GM23338 (cell line): ENCODE measurements at regions not wholly inside any gene's neighbourhood (a gene's known extent, or its start where the extent isn't known, plus 50 kb on each side); places are given as distances from the start of the nearest gene placed in this dataset.
"Not testable (repeated sequence)": the region's sequence is repeated elsewhere in the genome, so short reads cannot be mapped to it uniquely, and the experiment has no call there.

Experiments
- ATAC-seq: fragments of 200-7000 bp; cut with Tn5 transposase; 3 replicates; pipeline ENCODE4 v1.9.1; 2020
- DNase-seq: peaks from one replicate; pipeline ENCODE4 v3.0.0-alpha.2; 2015; ENCODE audit warnings: low spot score
- H2AFZ ChIP-seq: fragments of 200-600 bp; sonication (generic); 2 replicates; pipeline ENCODE4 v1.8.0; 2016; ENCODE audit warnings: antibody characterized with exemption, mild to moderate bottlenecking, moderate library complexity
- H3F3A ChIP-seq: fragments of 200-600 bp; sonication (generic); replicated peaks from 2 replicates; pipeline ENCODE4 v1.8.0; 2017; ENCODE audit warnings: antibody characterized with exemption, mixed run types, low read depth
- H3K27ac ChIP-seq: fragments of 200-600 bp; sonication (generic); 2 replicates; pipeline ENCODE4 v1.6.1; 2016; ENCODE audit warnings: low read depth
- H3K27me3 ChIP-seq: fragments of 200-600 bp; sonication (generic); 2 replicates; pipeline ENCODE4 v1.8.0; 2016; ENCODE audit warnings: mild to moderate bottlenecking, mixed run types, moderate library complexity; ENCODE audit not compliant: insufficient read depth
- H3K36me3 ChIP-seq: fragments of 200-600 bp; sonication (generic); 2 replicates; pipeline ENCODE4 v1.8.0; 2016; ENCODE audit warnings: mild to moderate bottlenecking; ENCODE audit not compliant: insufficient read depth
- H3K4me1 ChIP-seq: fragments of 200-600 bp; sonication (generic); 2 replicates; pipeline ENCODE4 v1.8.0; 2016; ENCODE audit warnings: mild to moderate bottlenecking, moderate library complexity; ENCODE audit not compliant: insufficient read depth
- H3K4me2 ChIP-seq: fragments of 200-600 bp; sonication (generic); 2 replicates; pipeline ENCODE4 v1.7.1; 2017; ENCODE audit warnings: mixed run types
- H3K4me3 ChIP-seq: fragments of 200-600 bp; sonication (generic); 2 replicates; pipeline ENCODE4 v1.6.1; 2016; ENCODE audit warnings: mixed run types
- H3K79me2 ChIP-seq: fragments of 200-600 bp; sonication (generic); replicated peaks from 2 replicates; pipeline ENCODE4 v1.8.0; 2017; ENCODE audit warnings: mild to moderate bottlenecking; ENCODE audit not compliant: insufficient read depth
- H3K9me2 ChIP-seq: fragments of 200-600 bp; sonication (generic); 2 replicates; pipeline ENCODE4 v1.8.0; 2017; ENCODE audit not compliant: insufficient read depth
- H4K20me1 ChIP-seq: fragments of 200-600 bp; sonication (generic); replicated peaks from 2 replicates; pipeline ENCODE4 v1.8.0; 2017; ENCODE audit warnings: mild to moderate bottlenecking; ENCODE audit not compliant: insufficient read depth
- H3K27ac Mint-ChIP-seq: 2 replicates; pipeline ENCODE4 v1.8.0; 2020; ENCODE audit warnings: inconsistent platforms, mild to moderate bottlenecking, moderate library complexity, mixed read lengths
- H3K27me3 Mint-ChIP-seq: 3 replicates; pipeline ENCODE4 v1.8.0; 2022; ENCODE audit warnings: low read depth, mild to moderate bottlenecking, moderate library complexity, mixed read lengths, inconsistent platforms; ENCODE audit not compliant: insufficient read depth, poor library complexity
- H3K36me3 Mint-ChIP-seq: 3 replicates; pipeline ENCODE4 v1.8.0; 2021; ENCODE audit warnings: low read depth, mild to moderate bottlenecking, inconsistent platforms, moderate library complexity, mixed read lengths
- H3K4me1 Mint-ChIP-seq: 3 replicates; pipeline ENCODE4 v1.8.0; 2020; ENCODE audit warnings: mild to moderate bottlenecking, inconsistent platforms, mixed read lengths
- H3K4me3 Mint-ChIP-seq: 3 replicates; pipeline ENCODE4 v1.8.0; 2021; ENCODE audit warnings: moderate library complexity, mild to moderate bottlenecking, inconsistent platforms, mixed read lengths
- H3K9me3 Mint-ChIP-seq: 3 replicates; pipeline ENCODE4 v1.8.0; 2020; ENCODE audit warnings: moderate library complexity, mild to moderate bottlenecking, inconsistent platforms, mixed read lengths
- CREB1 ChIP-seq: fragments of 250-450 bp; sonication (Bioruptor Pico); IDR thresholded peaks from 2 replicates; pipeline ENCODE4 v1.5.0; 2020; ENCODE audit warnings: low read depth, mild to moderate bottlenecking, moderate library complexity
- POLR2AphosphoS5 ChIP-seq: IDR thresholded peaks from 2 replicates; pipeline ENCODE4 v1.6.1; 2016; ENCODE audit warnings: antibody characterized with exemption, low read depth
- REST ChIP-seq: IDR thresholded peaks from one replicate; pipeline ENCODE4 v1.6.1; 2018; ENCODE audit warnings: antibody characterized with exemption; ENCODE audit not compliant: unreplicated experiment
- ZNF114 ChIP-seq: fragments of 250-450 bp; sonication (Bioruptor Pico); IDR thresholded peaks from 2 replicates; pipeline ENCODE4 v1.5.0; 2020; ENCODE audit warnings: mild to moderate bottlenecking, moderate library complexity

GRCh38 chr15:84094720-84095119, 140.9 kb upstream of the GOLGA6L4 start:
- not testable (repeated sequence) for H3K79me2 ChIP-seq, H3K36me3 Mint-ChIP-seq, H3K4me2 ChIP-seq, DNase-seq, H3K27me3 Mint-ChIP-seq, ATAC-seq, H3K36me3 ChIP-seq, H4K20me1 ChIP-seq, H3K9me2 ChIP-seq, H3K4me3 Mint-ChIP-seq, H3K27ac ChIP-seq, H3F3A ChIP-seq, H3K9me3 Mint-ChIP-seq, H2AFZ ChIP-seq, H3K27ac Mint-ChIP-seq, H3K4me1 Mint-ChIP-seq, H3K27me3 ChIP-seq, H3K4me1 ChIP-seq, H3K4me3 ChIP-seq

- H3K36me3 Mint-ChIP-seq, ATAC-seq: not testable (repeated sequence)
These were observed 138.5 kb upstream of the GOLGA6L4 start for GRCh38 chr15:84097053-84097452.

DNA sequence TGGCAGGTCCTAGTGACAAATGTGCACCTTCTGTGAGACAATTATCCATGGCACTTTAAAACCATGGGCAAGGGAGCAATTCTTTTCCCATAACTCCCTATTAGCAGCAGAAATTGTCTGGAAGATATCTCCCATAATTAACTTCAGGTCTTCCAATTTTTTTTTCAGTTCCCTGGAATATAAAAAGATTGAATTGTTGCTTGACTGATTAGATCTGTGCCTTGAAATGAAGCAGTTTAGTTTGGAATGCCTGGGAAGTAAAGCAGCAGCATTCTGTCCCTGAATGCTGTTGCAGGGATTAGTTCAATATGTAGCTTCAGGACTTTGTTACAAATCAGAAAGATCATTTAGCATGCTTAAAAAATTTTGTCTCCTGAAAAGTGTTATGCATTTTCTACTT, 137.0 kb upstream of the GOLGA6L4 start:
- Histone ChIP-seq H3K4me3 (no peak overlapping the region), H3K9me2 (no peaks in the 10 kb centered on the region), H3K79me2 (no peaks in the 10 kb centered on the region), H3K27me3 (no peaks in the 10 kb centered on the region), H3K4me1 (no peaks in the 10 kb centered on the region), H3K4me2 (no peak overlapping the region), H3K36me3 (no peaks in the 10 kb centered on the region), H4K20me1 (no peaks in the 10 kb centered on the region), H3K27ac (no peak overlapping the region), H2AFZ (no peak overlapping the region), H3F3A (no peaks in the 10 kb centered on the region)
- no peaks in the 10 kb centered on the region for H3K36me3 Mint-ChIP-seq
- no peak overlapping the region for H3K4me3 Mint-ChIP-seq
- H3K9me3 Mint-ChIP-seq, result no peaks in the 10 kb centered on the region
- ATAC-seq (no peak), DNase-seq (no peak)
- H3K4me1 Mint-ChIP-seq, result no peaks in the 10 kb centered on the region
- no peak overlapping the region for H3K27ac Mint-ChIP-seq
- no peak for TF ChIP-seq ZNF114 (CRISPR knock-in tag)
- no peak for TF ChIP-seq POLR2AphosphoS5
- TF ChIP-seq CREB1 (CRISPR knock-in tag), result no peak
- TF ChIP-seq REST, result no peak
- H3K27me3 Mint-ChIP-seq, result no peaks in the 10 kb centered on the region

More at GRCh38 chr15:84097053-84097452, 138.5 kb upstream of the GOLGA6L4 start:
- not testable (repeated sequence) for H3K9me3 Mint-ChIP-seq, H3K4me1 Mint-ChIP-seq, H3K27ac Mint-ChIP-seq, H3F3A ChIP-seq, H2AFZ ChIP-seq, H3K4me3 Mint-ChIP-seq, H3K4me2 ChIP-seq, H4K20me1 ChIP-seq, H3K4me1 ChIP-seq, H3K36me3 ChIP-seq, H3K79me2 ChIP-seq, H3K9me2 ChIP-seq, H3K27me3 Mint-ChIP-seq, H3K27ac ChIP-seq, DNase-seq, H3K27me3 ChIP-seq, H3K4me3 ChIP-seq
